ENCODE measurements at regions not wholly inside any gene's neighbourhood (a gene's known extent, or its start where the extent isn't known, plus 50 kb on each side); places are given as distances from the start of the nearest gene placed in this dataset.

GRCh38 chr1:67517046-67517445 is 86.8 kb upstream of the SERBP1 start:
- no peak for DNase-seq
- H3K27me3 ChIP-seq (ENCODE audit: insufficient read depth, low read length) = peaks cover 65% of the 10 kb centered on the region
- no peak overlapping the region for H3K18ac ChIP-seq (ENCODE audit: insufficient read length, low read depth, low read length)
- H4K20me1 ChIP-seq (ENCODE audit: control insufficient read depth, insufficient read depth, insufficient read length) = no peaks in the 10 kb centered on the region
- H3K4me1 ChIP-seq (ENCODE audit: insufficient read depth, low read length) = no peaks in the 10 kb centered on the region; the same call in 1 of the 2 replicates
- H3K27ac ChIP-seq (ENCODE audit: insufficient read length, low read depth, low read length) = no peak overlapping the region
- H3K4ac ChIP-seq (ENCODE audit: low read depth, low read length) = no peak overlapping the region
- no peak overlapping the region for H3K9ac ChIP-seq (ENCODE audit: extremely low read depth, insufficient read length, low read length)
- H3K23me2 ChIP-seq (ENCODE audit: insufficient read length, low read depth, low read length, poor library complexity, severe bottlenecking) = peaks cover 2% of the 10 kb centered on the region
- no peak overlapping the region for H2AFZ ChIP-seq (ENCODE audit: low read length)
- no peak overlapping the region for H3K14ac ChIP-seq (ENCODE audit: insufficient read depth, low read length)
- H3K36me3 Mint-ChIP-seq (ENCODE audit: insufficient read depth in 1 of 3, low read depth in 3 of 3) = peaks cover 10 to 27% (median 13%) of the 10 kb centered on the region in 3 experiments
- no peak overlapping the region for H2BK12ac ChIP-seq (ENCODE audit: insufficient read length, low read depth, low read length)
- H3K56ac ChIP-seq (ENCODE audit: insufficient read length, low read depth, low read length) = no peak overlapping the region
- no peak overlapping the region for H3T11ph ChIP-seq (ENCODE audit: low read length)
- no peak overlapping the region for H4K5ac ChIP-seq (ENCODE audit: insufficient read length, low read depth, low read length)
- no peak overlapping the region for H3K4me2 ChIP-seq (ENCODE audit: insufficient read depth, insufficient read length, low read length)
- no peak overlapping the region for H4K91ac ChIP-seq (ENCODE audit: insufficient read length, low read depth, low read length)
- H2BK20ac ChIP-seq (ENCODE audit: low read depth, low read length, poor library complexity, severe bottlenecking) = no peak overlapping the region
- peaks cover 34 to 36% of the 10 kb centered on the region in 2 experiments for H3K9me3 Mint-ChIP-seq
- H2AK5ac ChIP-seq (ENCODE audit: insufficient read length, low read length) = no peak overlapping the region
- H3K79me2 ChIP-seq (ENCODE audit: insufficient read depth, low read length) = no peaks in the 10 kb centered on the region
- H3K9me3 ChIP-seq (ENCODE audit: control insufficient read depth, low read depth, low read length) = peaks cover 19% of the 10 kb centered on the region
- no peak overlapping the region for H4K8ac ChIP-seq (replicated peaks; ENCODE audit: insufficient read length, low read depth, low read length)
- TF ChIP-seq CTCF (conservative IDR thresholded peaks at IDR 0.05) = no peak
- no peak overlapping the region for H3K27ac Mint-ChIP-seq
- no peak overlapping the region; a peak in 1 of 5 replicates for H3K4me3 Mint-ChIP-seq
- H3K79me1 ChIP-seq (ENCODE audit: insufficient read depth, low read depth, low read length, poor library complexity, severe bottlenecking) = no peaks in the 10 kb centered on the region
- H3K23ac ChIP-seq (ENCODE audit: insufficient read length, low read depth, low read length) = no peak overlapping the region
- H3K4me1 Mint-ChIP-seq = peaks cover 16 to 18% of the 10 kb centered on the region in 2 experiments
- peaks cover 98% of the 10 kb centered on the region for H3K27me3 Mint-ChIP-seq (ENCODE audit: low read depth)
- H2BK5ac ChIP-seq (ENCODE audit: insufficient read length, low read length) = no peak overlapping the region
- no peak overlapping the region for H2BK15ac ChIP-seq (ENCODE audit: low read depth, low read length)
- no peak overlapping the region for H2BK120ac ChIP-seq (ENCODE audit: low read depth, low read length, poor library complexity, severe bottlenecking)

Measured in H9 (cell line).